GM12878 (cell line): ENCODE measurements at regions not wholly inside any gene's neighbourhood (a gene's known extent, or its start where the extent isn't known, plus 50 kb on each side); places are given as distances from the start of the nearest gene placed in this dataset.

ENCODE experiments used
- ATAC-seq: fragments of 200-7000 bp; cut with Tn5 transposase; 3 replicates; pipeline ENCODE4 v1.9.1; 2020; ENCODE audit warnings: mild to moderate bottlenecking, moderate library complexity
- BruUV-seq: library from RNA; stranded (reverse); fragments of 400-500 nt; replicated peaks from 2 replicates; lab custom pipeline; 2021; lab: Mats Ljungman, UMichigan
- CTCF ChIA-PET: fragments of 300-600 bp; sonication (Branson Sonifier 250); formaldehyde crosslinking; extraction: SDS; loops from one replicate; lab custom pipeline; 2021; ENCODE audit warnings: inconsistent platforms; lab: Yijun Ruan, JAX
- POLR2A ChIA-PET: fragments of 350-600 bp; formaldehyde crosslinking; extraction: SDS; loops from one replicate; lab custom pipeline; 2021; ENCODE audit warnings: inconsistent platforms; lab: Charles Lee
- RAD21 ChIA-PET: fragments of 300-600 bp; sonication (Branson Sonifier 250); formaldehyde crosslinking; loops from one replicate; lab custom pipeline; 2023; ENCODE audit warnings: antibody characterized with exemption; ENCODE audit not compliant: unreplicated experiment; lab: Charles Lee
- SMC1A ChIA-PET: fragments of 300-600 bp; sonication (Branson Sonifier 250); formaldehyde crosslinking; loops from one replicate; lab custom pipeline; 2023; ENCODE audit not compliant: unreplicated experiment, uncharacterized antibody; lab: Charles Lee
- DNase-seq: peaks from one replicate; pipeline ENCODE4 v3.0.0-alpha.2; 2011; ENCODE audit warnings: low read depth, low spot score
- FAIRE-seq: peaks from 3 replicates; lab custom pipeline; 2011; peaks lifted over from hg19 to GRCh38; lab: Jason Lieb, UNC
- H2AFZ ChIP-seq: 2 replicates; pipeline ENCODE4 v1.6.0; 2011; ENCODE audit warnings: low read depth, low read length, control low read depth; ENCODE audit not compliant: control insufficient read depth
- H3K27ac ChIP-seq: 2 replicates; pipeline ENCODE4 v1.5.1; 2011; ENCODE audit warnings: control low read depth; ENCODE audit not compliant: control insufficient read depth, insufficient read depth
- H3K27me3 ChIP-seq, 2 experiments: replicated peaks in 1 of 2; 2 replicates each; pipeline versions ENCODE4 v1.6.0 to v1.6.1; 2011; ENCODE audit warnings: low read length in 1 of 2; ENCODE audit not compliant: control insufficient read depth in 2 of 2, insufficient read depth in 2 of 2
- H3K36me3 ChIP-seq, 2 experiments: 2 replicates each; pipeline ENCODE4 v1.5.1; 2011; ENCODE audit warnings: low read length in 1 of 2; ENCODE audit not compliant: control insufficient read depth in 2 of 2, insufficient read depth in 2 of 2
- H3K4me1 ChIP-seq: 2 replicates; pipeline ENCODE4 v1.6.1; 2011; ENCODE audit warnings: mild to moderate bottlenecking, low read length, moderate library complexity, mixed read lengths; ENCODE audit not compliant: control insufficient read depth, insufficient read depth
- H3K4me2 ChIP-seq: 2 replicates; pipeline ENCODE4 v1.6.0; 2011; ENCODE audit warnings: control low read depth; ENCODE audit not compliant: control insufficient read depth, insufficient read depth
- H3K4me3 ChIP-seq: fragments of 200-600 bp; sonication (generic); 2 replicates; pipeline ENCODE4 v1.5.1; 2016
- H3K79me2 ChIP-seq: 2 replicates; pipeline ENCODE4 v1.6.0; 2011; ENCODE audit warnings: low read length; ENCODE audit not compliant: control insufficient read depth, insufficient read depth
- H3K9ac ChIP-seq: 2 replicates; pipeline ENCODE4 v1.8.0; 2011; ENCODE audit warnings: low read length, control low read depth, mixed read lengths; ENCODE audit not compliant: control insufficient read depth, insufficient read depth
- H3K9me3 ChIP-seq: replicated peaks from 3 replicates; pipeline ENCODE4 v1.5.1; 2011; ENCODE audit warnings: mild to moderate bottlenecking, low read length; ENCODE audit not compliant: control insufficient read depth, insufficient read depth
- H4K20me1 ChIP-seq: 2 replicates; pipeline ENCODE4 v1.6.0; 2011; ENCODE audit not compliant: control insufficient read depth, insufficient read depth
- BMI1 ChIP-seq: fragments of 450-650 bp; IDR thresholded peaks from 2 replicates; pipeline ENCODE4 v1.6.1; 2016; ENCODE audit warnings: mild to moderate bottlenecking, moderate library complexity, borderline replicate concordance
- GABPA ChIP-seq: IDR thresholded peaks from 2 replicates; pipeline ENCODE4 v1.6.1; 2014; ENCODE audit warnings: antibody characterized with exemption, low read depth, mild to moderate bottlenecking, inconsistent platforms
- HCFC1 ChIP-seq: fragments of 150-350 bp; IDR thresholded peaks from 2 replicates; pipeline ENCODE4 v1.6.1; 2014; ENCODE audit warnings: low read length
- HDAC6 ChIP-seq: fragments of 200-600 bp; sonication (generic); IDR thresholded peaks from one replicate; pipeline ENCODE4 v1.8.0; 2017; ENCODE audit warnings: antibody characterized with exemption; ENCODE audit not compliant: unreplicated experiment
- HDGF ChIP-seq: fragments of 450-650 bp; IDR thresholded peaks from 2 replicates; pipeline ENCODE4 v1.6.1; 2016; ENCODE audit warnings: antibody characterized with exemption
- IRF3 ChIP-seq: fragments of 450-650 bp; IDR thresholded peaks from 2 replicates; pipeline ENCODE4 v1.6.1; 2014; ENCODE audit warnings: mild to moderate bottlenecking
- IRF4 ChIP-seq: IDR thresholded peaks from 2 replicates; pipeline ENCODE4 v1.6.1; 2011; ENCODE audit warnings: low read depth, low read length
- LARP7 ChIP-seq: fragments of 450-650 bp; IDR thresholded peaks from 2 replicates; pipeline ENCODE4 v1.6.1; 2017; ENCODE audit warnings: mild to moderate bottlenecking
- MTA3 ChIP-seq: IDR thresholded peaks from 2 replicates; pipeline ENCODE4 v1.6.1; 2012; ENCODE audit warnings: low read length, inconsistent platforms, borderline replicate concordance
- TAF1 ChIP-seq: IDR thresholded peaks from 2 replicates; pipeline ENCODE4 v1.6.1; 2011; ENCODE audit warnings: mild to moderate bottlenecking, low read depth, low read length, borderline replicate concordance
- YY1 ChIP-seq: IDR thresholded peaks from 2 replicates; pipeline ENCODE4 v1.6.1; 2011; ENCODE audit warnings: low read depth, mild to moderate bottlenecking, low read length
- ZSCAN29 ChIP-seq: fragments of 450-650 bp; IDR thresholded peaks from 2 replicates; pipeline ENCODE4 v1.6.1; 2017; ENCODE audit warnings: mild to moderate bottlenecking, moderate library complexity
- WGBS: methylation state at CpG from one replicate; pipeline ENCODE4 v1.1.6; 2016; ENCODE audit warnings: low lambda C conversion rate; ENCODE audit not compliant: insufficient replicate concordance, insufficient coverage; ENCODE audit errors: missing lambda C conversion rate; 5-methylcytosine and 5-hydroxymethylcytosine counted together
- in situ Hi-C: fragments of 300-500 bp; cut with MboI; formaldehyde crosslinking; loops from 9 replicates; pipeline ENCODE4 v1.14.3; 2018; ENCODE audit warnings: mixed read lengths
- intact Hi-C: fragments of 100-400 bp; cut with micrococcal nuclease; formaldehyde crosslinking; loops from one replicate; pipeline ENCODE4 v1.14.2; 2022; ENCODE audit not compliant: unreplicated experiment
- TF ChIP-seq, protein P1 (sequence below): IDR thresholded peaks from 2 replicates; pipeline ENCODE4 v1.6.1; 2011; ENCODE audit warnings: borderline replicate concordance, low read depth, mild to moderate bottlenecking, moderate library complexity, low read length; ENCODE audit not compliant: insufficient read depth, poor library complexity, severe bottlenecking
- TF ChIP-seq, protein P2 (sequence below): fragments of 450-650 bp; IDR thresholded peaks from 2 replicates; pipeline ENCODE4 v1.6.1; 2017; ENCODE audit warnings: mild to moderate bottlenecking, moderate library complexity

DNA sequence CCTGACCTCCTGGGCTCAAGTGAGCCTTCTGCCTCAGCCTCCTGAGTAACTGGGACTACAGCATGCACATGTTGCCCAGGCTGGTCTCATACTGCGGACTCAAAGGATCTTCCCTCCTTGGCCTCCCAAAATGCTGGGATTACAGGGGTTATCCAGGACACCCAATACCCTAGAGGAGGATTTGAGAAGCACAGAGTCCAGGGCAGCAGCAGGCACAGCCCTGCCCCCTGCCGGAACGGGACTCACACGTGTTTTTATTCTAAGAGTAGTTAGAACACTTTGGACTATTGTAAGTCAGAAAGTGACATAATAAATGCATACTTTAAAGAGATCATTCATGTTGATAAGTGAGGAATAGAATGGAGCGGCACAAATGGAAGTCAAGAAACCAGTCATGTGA is 80.2 kb downstream of the C6orf118 start:
- TF ChIP-seq GABPA (no peak), HCFC1 (no peak), MTA3 (no peak), LARP7 (no peak), IRF3 (no peak), IRF4 (no peak), ZSCAN29 (no peak), BMI1 (no peak), YY1 (no peak), HDAC6 (no peak), HDGF (no peak), TAF1 (no peak)
- TF ChIP-seq, protein P1, sequence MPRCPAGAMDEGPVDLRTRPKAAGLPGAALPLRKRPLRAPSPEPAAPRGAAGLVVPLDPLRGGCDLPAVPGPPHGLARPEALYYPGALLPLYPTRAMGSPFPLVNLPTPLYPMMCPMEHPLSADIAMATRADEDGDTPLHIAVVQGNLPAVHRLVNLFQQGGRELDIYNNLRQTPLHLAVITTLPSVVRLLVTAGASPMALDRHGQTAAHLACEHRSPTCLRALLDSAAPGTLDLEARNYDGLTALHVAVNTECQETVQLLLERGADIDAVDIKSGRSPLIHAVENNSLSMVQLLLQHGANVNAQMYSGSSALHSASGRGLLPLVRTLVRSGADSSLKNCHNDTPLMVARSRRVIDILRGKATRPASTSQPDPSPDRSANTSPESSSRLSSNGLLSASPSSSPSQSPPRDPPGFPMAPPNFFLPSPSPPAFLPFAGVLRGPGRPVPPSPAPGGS = no peak
- TF ChIP-seq, protein P2, sequence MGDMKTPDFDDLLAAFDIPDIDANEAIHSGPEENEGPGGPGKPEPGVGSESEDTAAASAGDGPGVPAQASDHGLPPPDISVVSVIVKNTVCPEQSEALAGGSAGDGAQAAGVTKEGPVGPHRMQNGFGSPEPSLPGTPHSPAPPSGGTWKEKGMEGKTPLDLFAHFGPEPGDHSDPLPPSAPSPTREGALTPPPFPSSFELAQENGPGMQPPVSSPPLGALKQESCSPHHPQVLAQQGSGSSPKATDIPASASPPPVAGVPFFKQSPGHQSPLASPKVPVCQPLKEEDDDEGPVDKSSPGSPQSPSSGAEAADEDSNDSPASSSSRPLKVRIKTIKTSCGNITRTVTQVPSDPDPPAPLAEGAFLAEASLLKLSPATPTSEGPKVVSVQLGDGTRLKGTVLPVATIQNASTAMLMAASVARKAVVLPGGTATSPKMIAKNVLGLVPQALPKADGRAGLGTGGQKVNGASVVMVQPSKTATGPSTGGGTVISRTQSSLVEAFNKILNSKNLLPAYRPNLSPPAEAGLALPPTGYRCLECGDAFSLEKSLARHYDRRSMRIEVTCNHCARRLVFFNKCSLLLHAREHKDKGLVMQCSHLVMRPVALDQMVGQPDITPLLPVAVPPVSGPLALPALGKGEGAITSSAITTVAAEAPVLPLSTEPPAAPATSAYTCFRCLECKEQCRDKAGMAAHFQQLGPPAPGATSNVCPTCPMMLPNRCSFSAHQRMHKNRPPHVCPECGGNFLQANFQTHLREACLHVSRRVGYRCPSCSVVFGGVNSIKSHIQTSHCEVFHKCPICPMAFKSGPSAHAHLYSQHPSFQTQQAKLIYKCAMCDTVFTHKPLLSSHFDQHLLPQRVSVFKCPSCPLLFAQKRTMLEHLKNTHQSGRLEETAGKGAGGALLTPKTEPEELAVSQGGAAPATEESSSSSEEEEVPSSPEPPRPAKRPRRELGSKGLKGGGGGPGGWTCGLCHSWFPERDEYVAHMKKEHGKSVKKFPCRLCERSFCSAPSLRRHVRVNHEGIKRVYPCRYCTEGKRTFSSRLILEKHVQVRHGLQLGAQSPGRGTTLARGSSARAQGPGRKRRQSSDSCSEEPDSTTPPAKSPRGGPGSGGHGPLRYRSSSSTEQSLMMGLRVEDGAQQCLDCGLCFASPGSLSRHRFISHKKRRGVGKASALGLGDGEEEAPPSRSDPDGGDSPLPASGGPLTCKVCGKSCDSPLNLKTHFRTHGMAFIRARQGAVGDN = no peak
- ATAC-seq (no peak), DNase-seq (no peak), FAIRE-seq (no peak)
- Histone ChIP-seq H4K20me1 (no peaks in the 10 kb centered on the region), H3K36me3 (no peaks in the 10 kb centered on the region), H3K9me3 (no peaks in the 10 kb centered on the region), H3K4me3 (no peak overlapping the region), H3K27ac (no peak overlapping the region), H3K79me2 (no peaks in the 10 kb centered on the region), H3K4me2 (no peak overlapping the region), H2AFZ (no peak overlapping the region), H3K4me1 (no peaks in the 10 kb centered on the region), H3K27me3 (no peaks in the 10 kb centered on the region), H3K9ac (no peak overlapping the region)
- intact Hi-C loops = no loop called here
- POLR2A ChIA-PET = no interaction called here
- RAD21 ChIA-PET = no interaction called here
- no TSS peak for BruUV-seq
- in situ Hi-C loops = no loop called here
- SMC1A ChIA-PET = no interaction called here
- CTCF ChIA-PET = no interaction called here
- 12% methylated on average over 5 of the region's 5 CpGs for WGBS
